NCI-H1092 (cell line): ENCODE measurements at regions not wholly inside any gene's neighbourhood (a gene's known extent, or its start where the extent isn't known, plus 50 kb on each side); places are given as distances from the start of the nearest gene placed in this dataset.
"Not testable (repeated sequence)": the region's sequence is repeated elsewhere in the genome, so short reads cannot be mapped to it uniquely, and the experiment has no call there.

Source experiments
- DNase-seq: peaks from one replicate; lab custom pipeline; 2025; lab: John Stamatoyannopoulos, UW

DNA sequence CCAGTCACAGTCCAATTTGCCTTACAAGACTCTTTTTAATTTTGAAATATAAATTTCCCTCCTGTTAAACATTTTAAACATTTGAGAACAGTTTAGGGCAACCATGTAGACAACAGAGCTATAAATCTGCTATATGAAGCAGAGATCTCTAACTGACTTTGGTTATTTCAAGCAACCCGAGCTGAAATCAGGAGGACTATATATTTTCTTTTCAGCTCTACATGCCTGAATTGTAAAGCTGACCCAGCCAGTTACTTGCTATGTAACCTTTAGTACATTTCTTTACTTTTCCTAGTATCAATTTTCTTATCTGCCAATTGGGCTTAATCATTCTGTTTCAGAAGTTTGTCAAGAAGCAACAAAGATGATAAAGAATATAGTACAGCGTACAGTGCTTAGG lies 457.4 kb upstream of the NECTIN3 start:
- DNase-seq: no peak

DNA sequence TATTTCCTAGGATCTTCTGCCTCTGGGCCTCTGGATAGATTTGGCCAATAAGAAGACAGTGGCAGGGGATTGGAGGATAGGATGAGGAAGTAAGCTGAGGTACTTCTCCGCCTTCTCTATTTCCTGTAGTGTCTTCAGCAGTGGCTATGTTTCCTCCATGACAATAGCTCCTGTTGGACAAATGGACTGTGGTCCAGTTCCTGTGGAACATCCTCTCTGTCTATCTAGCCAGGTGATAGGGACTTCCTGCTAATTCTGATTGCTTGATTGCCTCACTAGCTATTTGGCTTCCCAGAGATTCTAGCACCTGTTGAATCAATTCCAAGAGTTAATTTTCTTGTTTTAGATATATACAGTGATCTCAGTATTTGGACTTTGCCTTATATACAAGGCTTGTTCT lies 456.2 kb upstream of the NECTIN3 start:
- DNase-seq: no peak

DNA sequence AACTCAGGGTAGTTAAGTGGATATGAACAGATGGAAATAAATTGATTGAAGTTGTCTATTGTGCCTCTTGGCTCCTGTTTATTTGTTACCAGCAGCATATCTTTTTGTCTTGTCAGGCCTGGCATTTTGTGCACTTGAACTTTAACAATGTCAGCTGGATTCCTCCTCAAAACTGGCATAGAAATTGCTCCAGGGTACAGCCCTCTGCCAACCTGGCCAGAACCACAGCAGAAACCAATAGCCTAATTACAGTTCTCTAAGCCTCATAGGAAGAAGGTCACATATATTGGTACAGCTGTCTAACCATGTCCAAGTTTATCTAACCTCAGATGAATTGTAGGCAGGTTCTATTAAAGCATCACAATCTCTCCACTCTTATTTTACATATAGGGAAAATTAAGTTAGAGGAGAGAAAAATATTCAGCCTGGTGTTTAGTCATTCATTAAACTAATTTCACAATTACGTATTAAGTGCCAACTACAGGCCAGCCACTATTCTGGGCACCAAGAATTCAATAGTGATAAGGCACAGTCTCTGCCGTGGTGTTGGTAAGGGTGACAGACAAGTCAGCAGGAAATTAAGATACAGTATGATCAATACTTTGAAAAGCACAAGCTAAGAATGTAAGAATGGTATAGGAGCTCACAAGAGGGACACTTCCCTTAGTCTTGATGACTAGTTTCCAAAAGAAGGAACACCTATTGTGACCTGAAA lies 452.9 kb upstream of the NECTIN3 start:
- DNase-seq: no peak

DNA sequence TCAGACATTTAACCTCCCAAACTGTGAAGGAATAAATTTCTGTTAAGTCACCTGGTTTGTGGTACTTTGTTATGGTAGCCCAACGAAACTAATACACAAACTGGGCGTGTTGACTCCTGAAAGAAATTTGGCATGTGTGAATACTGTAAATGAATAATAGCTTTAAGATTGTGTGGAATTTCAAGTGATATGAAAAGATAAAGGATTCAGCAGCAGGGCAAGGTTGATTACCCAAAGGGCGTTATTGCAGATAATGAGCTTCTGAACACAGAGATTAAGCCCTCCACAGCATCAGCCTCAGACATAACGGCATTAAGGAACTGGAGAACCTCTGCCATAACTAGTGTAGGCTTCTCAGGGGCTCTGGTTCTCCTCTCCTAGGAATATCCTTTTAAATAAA lies 451.5 kb upstream of the NECTIN3 start:
- DNase-seq: no peak

DNA sequence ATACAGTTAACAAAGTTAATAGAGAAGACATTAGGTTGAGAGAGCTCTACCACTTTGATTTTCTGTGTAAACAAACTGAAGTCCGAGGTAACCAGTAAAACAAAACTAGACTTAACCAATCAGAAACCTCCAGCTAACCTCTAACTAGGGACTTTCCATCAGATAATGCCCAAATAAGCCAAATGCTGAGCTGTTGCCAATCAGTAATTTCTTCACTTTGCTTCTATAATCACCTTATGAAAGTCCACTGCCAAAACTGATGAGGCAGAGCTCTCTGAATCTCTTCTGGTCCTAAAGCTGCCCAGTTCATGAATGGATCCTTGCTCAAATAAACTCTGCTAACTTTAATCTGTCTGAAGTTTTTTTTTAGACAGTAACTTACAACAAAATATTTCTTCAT lies 448.0 kb upstream of the NECTIN3 start:
- DNase-seq: no peak

DNA sequence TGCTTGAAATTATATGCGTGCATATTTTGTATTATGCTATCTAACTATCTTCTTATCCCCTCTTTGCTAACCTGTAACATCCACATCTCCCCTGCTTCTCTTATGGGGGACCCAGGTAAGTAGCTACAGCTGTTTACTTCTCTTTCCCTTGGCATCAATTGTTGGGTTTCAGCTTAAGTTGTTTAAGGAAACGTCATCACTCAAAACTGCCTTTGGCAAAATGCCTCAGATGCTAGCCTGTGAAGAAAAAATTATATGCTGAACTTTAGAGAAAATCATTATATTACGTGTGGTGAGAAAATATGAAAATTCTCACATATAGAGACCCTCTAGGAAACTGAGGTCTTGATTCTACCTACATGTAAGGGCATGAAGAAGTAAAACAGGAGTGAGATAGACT lies 447.0 kb upstream of the NECTIN3 start:
- DNase-seq: no peak

DNA sequence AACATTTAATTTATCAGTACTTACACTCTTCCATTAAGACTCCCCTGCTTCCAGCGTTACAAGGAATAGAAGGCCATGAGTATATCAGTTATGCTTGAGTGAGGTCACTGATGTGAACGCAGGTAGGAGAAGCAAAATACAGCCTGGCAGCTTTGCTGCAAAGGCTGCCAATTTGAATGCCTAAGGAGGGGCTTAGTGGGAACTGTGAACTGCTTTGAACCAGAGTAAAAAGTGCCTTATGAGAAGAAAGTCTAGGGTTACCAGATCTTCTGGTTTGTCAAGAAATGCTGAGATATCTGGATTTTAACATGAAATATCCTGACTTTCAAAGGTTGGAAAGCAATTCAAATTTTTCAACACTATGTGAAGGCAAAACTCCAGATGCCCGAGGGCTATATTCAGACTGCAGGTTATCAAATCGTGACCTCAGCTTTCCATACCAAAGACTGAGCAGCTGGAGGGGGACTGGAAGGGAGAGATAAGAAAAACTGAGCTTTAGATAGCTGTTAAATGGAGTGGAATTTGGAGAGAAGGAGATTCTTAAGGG lies 446.3 kb upstream of the NECTIN3 start:
- DNase-seq: no peak

DNA sequence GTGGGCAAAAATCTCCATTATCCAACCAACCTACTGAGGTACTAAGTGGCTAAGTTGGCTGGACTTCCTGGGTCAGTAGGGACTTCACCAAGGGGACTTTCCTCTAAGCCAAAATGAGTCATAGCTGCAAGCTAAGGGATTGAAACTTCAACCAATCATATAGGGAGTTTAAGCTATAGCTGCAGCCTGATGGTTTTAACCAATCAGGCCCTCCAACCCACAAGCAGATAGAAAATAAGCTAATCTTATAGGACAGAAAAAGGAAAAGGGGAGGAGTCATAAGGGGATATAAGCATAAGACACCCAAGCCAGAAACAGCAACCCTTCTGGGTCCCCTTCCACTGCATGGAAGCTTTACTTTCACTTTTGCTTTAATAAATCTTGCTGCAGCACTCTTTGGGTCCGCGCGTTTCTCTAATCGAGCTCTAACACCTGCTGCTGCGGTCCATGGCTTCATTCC lies 444.9 kb upstream of the NECTIN3 start:
- DNase-seq: not testable (repeated sequence)

DNA sequence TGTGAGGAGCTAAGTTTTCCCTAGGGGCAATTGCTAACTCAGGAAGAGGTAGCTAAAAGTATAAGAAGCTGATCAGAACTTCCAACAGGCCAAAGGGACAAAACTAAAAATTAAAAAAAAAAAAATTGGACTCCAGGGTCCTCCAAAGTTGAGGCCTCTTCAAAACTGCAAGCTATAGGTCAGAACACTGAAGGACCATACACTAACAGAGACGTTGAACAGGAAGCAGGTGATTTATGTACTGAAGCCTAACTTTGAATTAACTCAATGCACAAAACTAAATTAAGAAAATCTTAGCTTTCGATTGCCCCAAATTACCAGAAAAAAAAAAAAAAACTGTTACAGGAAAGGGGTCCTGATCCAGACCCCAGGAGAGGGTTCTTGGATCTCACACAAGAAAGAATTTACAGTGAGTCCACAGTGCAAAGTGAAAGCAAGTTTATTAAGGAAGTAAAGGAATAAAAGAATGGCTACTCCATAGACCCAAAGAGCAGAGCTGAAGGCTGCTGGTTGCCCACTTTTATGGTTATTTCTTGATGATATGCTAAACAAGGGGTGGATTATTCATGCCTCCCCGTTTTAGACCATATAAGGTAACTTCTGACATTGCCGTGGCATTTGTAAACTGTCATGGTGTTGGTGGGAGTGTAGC lies 442.8 kb upstream of the NECTIN3 start:
- DNase-seq: no peak

DNA sequence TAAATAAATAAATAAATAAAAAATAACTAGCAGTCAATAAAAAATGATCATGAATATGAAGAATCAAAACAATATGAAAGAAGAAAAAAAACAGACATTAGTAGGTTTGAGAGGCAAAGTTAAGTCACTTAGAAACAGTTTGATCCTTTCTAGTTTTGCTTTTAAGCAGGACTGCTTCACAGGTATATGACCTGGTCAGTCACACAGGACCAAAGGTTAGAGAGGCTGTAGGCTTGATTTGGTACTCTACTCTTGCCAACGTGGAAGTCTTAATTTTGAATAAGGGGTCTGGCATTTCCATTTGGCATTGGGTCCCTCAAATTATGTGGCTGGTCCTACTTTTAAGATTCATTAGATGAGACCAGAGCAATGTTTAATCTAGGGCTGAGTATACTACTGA lies 441.7 kb upstream of the NECTIN3 start:
- no peak for DNase-seq

DNA sequence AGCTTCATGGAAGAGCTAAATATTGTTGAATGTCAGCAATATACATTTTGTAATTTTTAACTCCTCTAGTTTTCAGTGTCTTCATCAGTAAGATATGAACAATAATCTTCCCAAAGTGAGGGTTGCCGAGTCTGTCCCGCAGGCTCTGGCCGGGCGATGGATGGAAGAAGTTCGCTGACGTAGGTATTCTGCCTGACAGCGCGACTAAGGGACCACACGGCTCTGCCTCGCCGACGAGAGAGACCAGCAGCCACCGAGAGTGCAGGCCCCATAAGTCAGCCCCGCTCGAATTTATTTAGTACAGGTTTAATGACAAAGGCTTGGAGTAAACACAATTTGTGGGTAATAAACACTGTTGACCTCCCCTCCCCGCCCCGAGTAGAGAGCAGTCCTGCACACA lies 427.4 kb upstream of the NECTIN3 start:
- no peak for DNase-seq

DNA sequence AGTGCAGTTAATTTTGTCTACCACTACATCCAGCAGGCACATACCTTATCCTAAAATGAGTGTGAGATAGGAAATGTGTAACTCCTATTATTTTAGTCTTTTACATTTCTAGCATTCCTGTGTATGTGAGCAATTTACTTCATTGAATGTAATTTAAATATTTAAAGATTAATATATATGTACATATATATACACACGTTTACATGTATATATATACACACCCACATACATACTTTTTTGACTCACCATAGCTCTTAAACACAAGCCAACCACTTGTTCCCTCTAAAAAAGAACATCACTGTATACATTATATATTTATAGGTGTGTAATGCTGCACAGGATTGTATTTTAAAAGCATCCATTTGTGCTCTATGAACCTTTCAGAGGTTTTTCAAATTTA lies 425.6 kb upstream of the NECTIN3 start:
- DNase-seq: no peak

DNA sequence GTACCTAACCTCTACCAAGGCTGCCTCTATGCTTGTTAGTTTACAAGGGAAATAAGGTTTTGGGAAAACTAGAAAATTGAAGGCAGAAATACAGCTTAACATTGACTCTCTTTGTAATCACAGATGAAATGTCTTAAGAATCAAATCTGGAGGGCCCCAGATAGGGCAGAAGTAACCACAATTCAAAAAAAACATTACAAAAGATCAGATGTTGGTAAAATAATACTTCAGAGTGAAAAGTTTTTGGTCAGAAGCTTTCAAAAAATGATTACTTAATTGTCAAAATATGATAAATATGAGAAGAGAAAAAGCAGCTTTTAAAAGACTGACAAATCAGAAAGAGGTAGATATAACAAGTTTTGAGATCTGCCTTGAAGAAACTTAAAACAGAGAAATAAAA lies 425.1 kb upstream of the NECTIN3 start:
- no peak for DNase-seq

DNA sequence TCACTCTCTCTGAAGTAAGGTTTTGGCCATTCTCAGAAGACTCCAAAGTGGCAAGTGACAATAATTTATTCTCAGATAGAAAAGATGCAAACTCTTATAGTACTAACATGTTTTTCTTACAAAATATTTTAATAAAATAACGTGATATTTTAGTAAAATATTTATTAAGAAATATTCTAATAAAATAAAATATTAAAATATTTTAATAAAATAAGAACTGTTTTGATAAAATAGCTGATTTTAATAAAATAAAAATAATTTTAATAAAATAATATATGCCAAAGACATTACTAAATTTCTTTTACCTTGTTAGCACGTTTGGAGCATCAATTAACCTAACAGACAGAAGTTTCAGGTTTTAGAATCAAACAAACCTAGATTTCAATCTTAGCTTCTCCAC lies 424.0 kb upstream of the NECTIN3 start:
- no peak for DNase-seq

DNA sequence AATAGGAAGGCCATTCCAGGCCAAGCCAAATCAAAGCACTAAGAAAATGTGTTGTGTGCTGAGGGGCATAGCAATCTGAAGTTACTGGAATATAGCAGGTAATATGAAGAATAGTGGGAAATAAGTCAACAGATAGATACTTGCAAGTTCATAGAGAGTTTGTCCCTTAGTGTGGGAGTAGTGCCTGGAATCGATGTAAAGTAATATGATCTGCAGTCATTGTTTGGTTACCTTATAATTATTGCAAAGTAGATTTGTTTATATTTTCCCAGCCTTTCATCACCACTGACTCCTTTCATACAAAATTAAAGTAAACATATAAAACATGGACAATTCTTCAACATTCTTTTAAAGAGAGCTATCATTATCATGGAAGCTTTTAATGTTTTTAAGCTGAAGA lies 420.9 kb upstream of the NECTIN3 start:
- no peak for DNase-seq

DNA sequence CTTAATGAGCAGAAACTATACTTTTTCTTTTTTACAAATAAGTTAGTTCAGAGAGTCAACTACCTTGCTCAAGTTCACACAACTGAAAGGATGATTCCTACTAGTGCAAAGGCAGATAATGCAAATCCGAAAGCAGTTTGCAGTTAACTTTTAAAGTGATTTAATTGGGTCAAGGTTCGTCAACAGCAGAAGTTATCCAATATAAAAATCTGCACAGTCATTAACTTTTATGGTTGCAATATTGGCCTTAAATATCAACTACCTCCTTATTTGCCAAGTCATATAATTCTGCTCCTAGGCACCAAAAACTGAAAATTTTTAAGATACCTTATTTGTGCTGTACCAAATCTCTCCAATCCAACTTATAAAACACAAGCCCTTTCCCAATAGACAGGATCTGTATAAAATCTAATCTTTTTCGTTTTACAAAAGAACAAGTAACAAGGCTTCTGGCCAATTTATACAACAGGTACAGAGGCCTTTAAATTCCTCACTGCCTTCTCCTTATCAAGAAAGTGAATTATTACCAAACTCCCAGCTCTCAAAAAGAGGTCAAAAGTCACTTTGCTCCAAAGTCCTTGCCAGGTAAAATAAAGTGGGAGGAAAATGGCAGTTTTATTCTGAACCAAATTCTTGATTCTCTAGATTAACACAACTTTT lies 416.6 kb upstream of the NECTIN3 start:
- DNase-seq: no peak

DNA sequence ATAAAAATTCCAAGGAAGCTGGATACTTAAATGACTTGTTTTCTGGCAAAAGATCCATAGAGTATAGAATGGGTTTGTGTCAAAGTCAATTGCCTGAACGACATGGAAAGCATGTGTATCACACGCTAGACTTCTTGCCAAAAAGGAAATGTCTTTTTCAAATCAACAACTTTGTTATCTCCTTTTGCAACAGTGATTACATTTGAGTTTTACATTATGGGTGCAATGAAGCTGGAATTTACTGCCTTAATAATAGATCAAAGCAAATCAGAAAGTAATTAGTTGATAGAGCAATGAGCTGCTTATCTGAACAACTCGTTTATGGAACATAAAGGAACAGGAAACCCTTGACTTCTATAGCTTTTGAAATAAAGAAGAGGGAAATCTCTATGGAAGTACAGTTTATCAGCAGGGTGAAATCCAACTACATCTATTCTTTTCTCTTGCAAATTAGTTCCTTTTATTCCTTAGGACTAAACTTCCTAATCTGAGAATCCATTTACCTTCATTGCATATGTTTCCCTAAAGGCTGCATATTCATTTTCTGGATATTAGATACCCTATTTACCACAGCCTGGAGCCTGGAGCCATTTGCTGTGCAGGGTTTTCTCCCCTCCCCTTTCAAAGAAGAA lies 415.1 kb upstream of the NECTIN3 start:
- no peak for DNase-seq

DNA sequence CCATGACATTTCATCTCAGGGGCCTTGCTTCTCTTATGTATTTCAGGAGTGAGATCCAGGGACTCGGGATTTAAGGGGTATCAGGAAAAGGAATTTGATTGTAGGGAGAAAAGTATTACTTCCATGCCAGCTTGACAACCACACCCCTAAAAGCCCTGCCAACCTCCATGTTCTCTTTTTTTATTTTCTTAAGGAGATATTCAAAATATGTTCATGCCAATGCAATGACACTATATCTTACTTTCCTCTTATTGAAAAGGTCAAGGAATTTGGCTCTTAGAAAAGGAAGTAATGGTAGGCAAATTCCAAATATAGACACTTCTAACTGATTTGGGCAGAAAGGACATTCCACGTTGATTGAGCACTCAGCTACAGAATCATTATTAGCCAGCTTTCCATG lies 407.5 kb upstream of the NECTIN3 start:
- DNase-seq: no peak

DNA sequence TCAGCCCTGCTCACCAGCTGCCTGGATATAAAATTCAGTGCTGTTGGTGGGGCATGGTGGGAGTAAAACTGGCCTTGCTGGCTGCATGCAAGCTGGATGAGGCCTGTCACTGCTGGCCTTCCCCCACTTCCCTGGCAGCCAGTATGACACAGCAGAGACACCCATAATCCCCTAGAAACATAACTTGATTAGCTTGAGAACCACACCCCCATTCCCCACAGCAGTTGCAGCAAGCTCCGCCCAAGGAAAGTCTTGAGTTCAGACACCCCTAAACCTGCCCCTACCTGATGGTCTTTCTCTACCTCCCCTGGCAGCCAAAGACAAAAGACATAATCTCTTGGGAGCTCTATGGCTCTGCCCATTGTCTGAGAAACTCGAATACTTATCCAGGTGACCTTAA lies 405.1 kb upstream of the NECTIN3 start:
- no peak for DNase-seq

DNA sequence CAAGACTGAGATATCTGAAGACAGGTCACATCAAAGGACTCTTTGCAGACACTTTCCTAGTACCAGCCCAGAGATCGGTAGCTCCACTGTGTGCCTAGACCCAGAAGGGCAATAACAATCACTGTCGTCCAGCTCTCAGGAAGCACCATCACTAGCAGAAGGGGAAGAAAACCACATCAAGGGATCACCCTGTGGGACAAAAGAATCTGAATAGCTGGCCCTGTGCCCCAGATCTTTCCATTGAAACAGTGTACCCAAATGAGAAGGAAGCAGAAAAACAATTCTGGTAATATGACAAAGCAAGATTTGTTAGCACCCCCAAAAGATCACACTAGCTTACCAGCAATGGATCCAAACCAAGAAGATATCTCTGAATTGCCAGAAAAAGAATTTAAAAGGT lies 404.4 kb upstream of the NECTIN3 start:
- no peak for DNase-seq

DNA sequence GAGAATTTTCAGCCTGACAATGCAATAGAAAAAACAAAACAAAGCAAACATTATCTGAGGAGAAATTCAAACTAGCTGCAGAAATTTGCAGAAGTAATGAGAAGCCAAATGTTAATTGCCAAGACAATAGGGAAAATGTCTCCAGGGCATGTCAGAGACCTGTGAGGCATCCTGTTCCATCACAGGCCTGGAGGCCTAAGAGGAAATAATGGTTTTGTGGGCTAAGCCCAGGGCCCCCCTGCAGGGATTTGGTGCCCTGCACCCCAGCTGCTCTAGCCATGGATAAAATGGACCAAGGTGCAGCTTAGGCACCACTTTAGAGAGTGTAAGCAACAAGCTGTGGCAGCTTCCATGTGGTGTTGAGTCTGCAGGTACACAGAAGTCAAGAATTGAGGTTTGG lies 401.2 kb upstream of the NECTIN3 start:
- no peak for DNase-seq

DNA sequence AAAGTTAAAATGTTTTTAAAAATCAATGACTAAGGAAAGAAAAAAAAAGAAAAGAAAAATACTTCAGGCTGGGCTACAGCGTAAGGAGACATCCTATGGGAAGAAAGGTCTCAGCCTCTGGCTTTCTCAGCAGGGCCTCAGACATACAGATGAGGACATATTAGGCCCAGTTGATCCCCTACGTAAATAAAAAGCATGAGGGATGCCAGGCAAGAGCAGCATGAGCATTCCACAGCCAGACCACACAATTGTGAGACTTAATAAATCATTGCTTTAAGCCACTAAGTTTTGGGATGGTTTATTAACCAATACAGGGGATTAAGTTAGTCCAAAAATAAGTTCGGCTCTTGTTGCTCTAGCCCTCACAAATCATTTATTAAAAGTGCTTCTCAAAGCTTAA lies 394.1 kb upstream of the NECTIN3 start:
- no peak for DNase-seq

DNA sequence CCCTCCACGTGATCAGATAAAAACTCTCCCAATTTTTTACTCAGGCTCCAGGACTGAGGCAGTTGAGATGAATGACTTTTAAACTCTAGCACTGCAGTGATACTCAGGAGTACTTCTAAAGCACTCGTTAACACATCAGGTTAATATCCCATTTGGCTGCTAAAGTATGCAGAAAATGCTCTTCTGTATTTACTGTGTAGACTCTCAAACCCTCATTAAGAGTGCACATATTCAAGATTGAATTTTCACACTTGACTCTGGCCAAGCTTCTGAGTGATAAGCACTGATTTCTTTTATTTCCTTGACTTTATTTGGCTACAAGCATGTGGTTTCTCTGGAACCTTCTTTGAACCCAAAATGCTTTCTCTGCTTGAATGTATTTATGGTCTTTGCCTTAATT lies 392.3 kb upstream of the NECTIN3 start:
- DNase-seq: no peak
